ENCODE measurements at regions not wholly inside any gene's neighbourhood (a gene's known extent, or its start where the extent isn't known, plus 50 kb on each side); places are given as distances from the start of the nearest gene placed in this dataset.

DNA sequence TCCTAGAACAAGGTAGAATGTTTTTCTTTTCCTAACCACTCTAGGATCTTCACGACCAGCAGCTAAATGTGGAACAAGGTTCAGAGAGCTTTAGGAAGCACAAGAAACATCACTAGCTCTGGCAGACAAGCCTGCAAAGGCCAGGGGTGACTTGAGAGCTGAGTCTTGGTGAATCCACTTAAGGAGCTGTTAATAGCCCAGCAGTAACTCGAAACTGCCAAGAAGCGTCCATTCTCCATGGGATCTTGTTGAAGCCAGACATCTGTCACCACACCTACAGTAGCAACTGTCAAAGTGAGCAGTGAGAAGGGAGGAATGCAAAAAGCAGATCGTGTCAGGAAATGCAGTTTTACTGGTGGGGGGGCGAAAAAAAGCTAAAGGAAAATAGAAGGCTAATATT is 87.2 kb downstream of the ATPSCKMT start:
- ChIA-PET CTCF (no interaction called here), POLR2A (ENCODE audit: unreplicated experiment) (no interaction called here)
- Histone ChIP-seq H3K36me3 (ENCODE audit: low read depth) (no peaks in the 10 kb centered on the region), H3K27ac (no peak overlapping the region), H3K4me1 (replicated peaks; ENCODE audit: insufficient read depth) (no peaks in the 10 kb centered on the region), H3K4me2 (no peak overlapping the region), H3K9me2 (ENCODE audit: insufficient read depth) (no peaks in the 10 kb centered on the region), H3K27me3 (ENCODE audit: insufficient read depth, low read depth) (peaks cover 7% of the 10 kb centered on the region; the same call in 1 of the 2 replicates), H3K9me3 (ENCODE audit: insufficient read depth, low read depth) (no peaks in the 10 kb centered on the region), H4K20me1 (ENCODE audit: insufficient read depth) (no peaks in the 10 kb centered on the region), H2AFZ (no peak overlapping the region), H3F3A (ENCODE audit: insufficient read depth, low read depth) (no peaks in the 10 kb centered on the region), H3K4me3 (no peak overlapping the region), H3K79me2 (ENCODE audit: low read depth) (no peaks in the 10 kb centered on the region)
- intact Hi-C loops (cut with micrococcal nuclease; ENCODE audit: unreplicated experiment) = no loop called here
- no TSS peak for BruUV-seq (replicated peaks)
- no peak for DNase-seq
- TF ChIP-seq, protein P1, sequence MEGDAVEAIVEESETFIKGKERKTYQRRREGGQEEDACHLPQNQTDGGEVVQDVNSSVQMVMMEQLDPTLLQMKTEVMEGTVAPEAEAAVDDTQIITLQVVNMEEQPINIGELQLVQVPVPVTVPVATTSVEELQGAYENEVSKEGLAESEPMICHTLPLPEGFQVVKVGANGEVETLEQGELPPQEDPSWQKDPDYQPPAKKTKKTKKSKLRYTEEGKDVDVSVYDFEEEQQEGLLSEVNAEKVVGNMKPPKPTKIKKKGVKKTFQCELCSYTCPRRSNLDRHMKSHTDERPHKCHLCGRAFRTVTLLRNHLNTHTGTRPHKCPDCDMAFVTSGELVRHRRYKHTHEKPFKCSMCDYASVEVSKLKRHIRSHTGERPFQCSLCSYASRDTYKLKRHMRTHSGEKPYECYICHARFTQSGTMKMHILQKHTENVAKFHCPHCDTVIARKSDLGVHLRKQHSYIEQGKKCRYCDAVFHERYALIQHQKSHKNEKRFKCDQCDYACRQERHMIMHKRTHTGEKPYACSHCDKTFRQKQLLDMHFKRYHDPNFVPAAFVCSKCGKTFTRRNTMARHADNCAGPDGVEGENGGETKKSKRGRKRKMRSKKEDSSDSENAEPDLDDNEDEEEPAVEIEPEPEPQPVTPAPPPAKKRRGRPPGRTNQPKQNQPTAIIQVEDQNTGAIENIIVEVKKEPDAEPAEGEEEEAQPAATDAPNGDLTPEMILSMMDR (conservative IDR thresholded peaks at IDR 0.05) = no peak
- TF ChIP-seq EZH2 (IDR thresholded peaks at IDR 0.05; ENCODE audit: low read depth) = no peak

DNA sequence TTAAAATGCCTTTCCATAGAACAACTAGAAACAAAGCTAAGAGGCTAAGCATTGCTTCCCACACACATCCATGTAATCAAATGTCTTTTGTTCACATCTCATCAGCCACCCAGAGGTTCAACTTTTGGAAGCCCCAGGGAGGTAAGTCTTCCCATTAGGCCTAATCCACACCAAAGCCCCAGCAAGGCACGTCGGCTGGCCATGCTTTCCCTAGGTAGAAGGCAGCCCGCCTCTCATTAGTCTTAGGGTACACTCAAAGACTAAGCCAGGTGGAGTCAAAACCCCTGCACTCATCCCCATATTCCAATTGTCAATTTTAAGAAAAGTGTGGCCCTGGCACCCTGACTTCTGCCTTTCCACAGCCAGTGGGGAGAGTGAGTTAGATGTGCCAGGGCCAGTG is 87.9 kb downstream of the ATPSCKMT start:
- intact Hi-C loops (cut with micrococcal nuclease; ENCODE audit: unreplicated experiment) = no loop called here
- TF ChIP-seq, protein P1 (conservative IDR thresholded peaks at IDR 0.05) = no peak
- TF ChIP-seq EZH2 (IDR thresholded peaks at IDR 0.05; ENCODE audit: low read depth) = no peak
- no peaks in the 10 kb centered on the region for H3K79me2 ChIP-seq (ENCODE audit: low read depth)
- no peaks in the 10 kb centered on the region for H3F3A ChIP-seq (ENCODE audit: insufficient read depth, low read depth)
- no peak overlapping the region for H3K4me3 ChIP-seq
- no peak overlapping the region for H3K27ac ChIP-seq
- DNase-seq = no peak
- no peaks in the 10 kb centered on the region for H3K9me2 ChIP-seq (ENCODE audit: insufficient read depth)
- H4K20me1 ChIP-seq (ENCODE audit: insufficient read depth) = no peaks in the 10 kb centered on the region
- no TSS peak for BruUV-seq (replicated peaks)
- CTCF ChIA-PET = interaction anchor here (0.6 kb wide), 1 partner anchor 203 kb away, joined by 4 read pairs; no protein-coding TSS in a partner anchor
- H3K36me3 ChIP-seq (ENCODE audit: low read depth) = no peaks in the 10 kb centered on the region
- POLR2A ChIA-PET (ENCODE audit: unreplicated experiment) = no interaction called here
- H3K4me1 ChIP-seq (replicated peaks; ENCODE audit: insufficient read depth) = no peaks in the 10 kb centered on the region
- H3K4me2 ChIP-seq = no peak overlapping the region
- H2AFZ ChIP-seq = no peak overlapping the region
- H3K9me3 ChIP-seq (ENCODE audit: insufficient read depth, low read depth) = no peaks in the 10 kb centered on the region
- peaks cover 7% of the 10 kb centered on the region; the same call in 1 of the 2 replicates for H3K27me3 ChIP-seq (ENCODE audit: insufficient read depth, low read depth)

DNA sequence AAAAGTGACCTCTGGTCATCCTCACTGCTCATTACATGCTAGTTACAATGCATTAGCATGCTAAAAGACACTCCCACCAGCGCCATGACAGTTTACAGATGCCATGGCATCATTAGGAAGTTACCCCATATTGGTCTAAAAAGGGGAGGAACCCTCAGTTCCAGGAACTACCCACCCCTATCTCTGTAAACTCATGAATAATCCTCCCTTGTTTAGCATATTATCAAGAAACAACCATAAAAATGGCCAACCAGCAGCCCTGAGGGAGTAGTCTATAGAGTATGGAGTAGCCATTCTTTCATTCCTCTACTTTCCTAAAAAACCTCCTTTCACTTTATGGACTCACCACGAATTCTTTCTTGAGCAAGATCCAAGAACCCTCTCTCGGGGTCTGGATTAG is 89.4 kb downstream of the ATPSCKMT start:
- Histone ChIP-seq H3K36me3 (ENCODE audit: low read depth) (no peaks in the 10 kb centered on the region), H3K27ac (no peak overlapping the region), H3F3A (ENCODE audit: insufficient read depth, low read depth) (no peaks in the 10 kb centered on the region), H3K4me2 (no peak overlapping the region), H3K9me2 (ENCODE audit: insufficient read depth) (no peaks in the 10 kb centered on the region), H3K4me3 (no peak overlapping the region), H3K9me3 (ENCODE audit: insufficient read depth, low read depth) (no peaks in the 10 kb centered on the region), H4K20me1 (ENCODE audit: insufficient read depth) (no peaks in the 10 kb centered on the region), H2AFZ (no peak overlapping the region), H3K4me1 (replicated peaks; ENCODE audit: insufficient read depth) (no peaks in the 10 kb centered on the region), H3K79me2 (ENCODE audit: low read depth) (no peaks in the 10 kb centered on the region), H3K27me3 (ENCODE audit: insufficient read depth, low read depth) (peaks cover 7% of the 10 kb centered on the region; the same call in 1 of the 2 replicates)
- intact Hi-C loops (cut with micrococcal nuclease; ENCODE audit: unreplicated experiment) = no loop called here
- CTCF ChIA-PET = no interaction called here
- no peak for DNase-seq
- BruUV-seq (replicated peaks) = no TSS peak
- TF ChIP-seq, protein P1 (conservative IDR thresholded peaks at IDR 0.05) = no peak
- no peak for TF ChIP-seq EZH2 (IDR thresholded peaks at IDR 0.05; ENCODE audit: low read depth)
- POLR2A ChIA-PET (ENCODE audit: unreplicated experiment) = no interaction called here
